ENCODE measurements at regions not wholly inside any gene's neighbourhood (a gene's known extent, or its start where the extent isn't known, plus 50 kb on each side); places are given as distances from the start of the nearest gene placed in this dataset.
"Not testable (repeated sequence)": the region's sequence is repeated elsewhere in the genome, so short reads cannot be mapped to it uniquely, and the experiment has no call there.

DNA sequence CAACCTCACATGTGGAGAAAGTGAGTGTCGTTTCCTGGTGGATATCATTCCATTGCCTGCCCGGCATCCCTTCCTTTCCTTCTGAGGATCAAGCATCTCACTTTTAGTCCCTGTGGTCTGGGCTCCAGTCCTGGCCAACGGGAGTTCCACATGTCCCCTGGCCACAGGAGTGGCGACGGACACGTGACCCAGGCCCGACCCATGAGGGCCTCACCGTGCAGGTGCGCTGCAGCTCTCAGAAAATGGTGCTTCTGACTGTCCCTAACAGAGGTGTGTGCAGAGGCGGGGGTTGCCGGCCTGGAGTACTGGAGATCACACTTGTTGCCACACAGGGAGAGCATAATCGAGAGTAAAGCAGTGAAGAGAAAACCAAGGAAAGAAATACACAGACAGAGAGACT, 476.9 kb upstream of the FRG1 start:
- DNase-seq, result no peak

DNA sequence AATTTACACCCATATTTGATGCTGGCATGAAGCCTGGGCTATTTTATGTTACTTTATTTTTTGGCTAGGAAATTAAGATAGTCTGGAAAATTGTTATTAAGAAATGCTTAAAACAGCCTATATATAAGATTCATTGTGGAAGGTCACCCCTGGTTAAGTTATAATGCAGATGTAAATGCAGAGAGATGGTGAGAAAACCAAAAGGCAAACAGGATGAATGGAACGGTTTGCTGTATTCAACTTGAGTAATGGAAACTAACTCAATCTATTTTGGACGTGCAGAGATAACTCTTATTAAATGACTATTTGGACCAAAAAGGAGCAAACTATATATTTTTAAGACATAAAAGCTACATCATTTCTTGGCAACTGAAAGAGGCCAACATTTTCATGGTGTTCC, 446.3 kb upstream of the FRG1 start:
- no peak for DNase-seq

- no peak for DNase-seq
Observed at GRCh38 chr4:189497516-189497915, 443.2 kb upstream of the FRG1 start.

- DNase-seq, result no peak
Observed at GRCh38 chr4:189497996-189498395, 442.7 kb upstream of the FRG1 start.

DNA sequence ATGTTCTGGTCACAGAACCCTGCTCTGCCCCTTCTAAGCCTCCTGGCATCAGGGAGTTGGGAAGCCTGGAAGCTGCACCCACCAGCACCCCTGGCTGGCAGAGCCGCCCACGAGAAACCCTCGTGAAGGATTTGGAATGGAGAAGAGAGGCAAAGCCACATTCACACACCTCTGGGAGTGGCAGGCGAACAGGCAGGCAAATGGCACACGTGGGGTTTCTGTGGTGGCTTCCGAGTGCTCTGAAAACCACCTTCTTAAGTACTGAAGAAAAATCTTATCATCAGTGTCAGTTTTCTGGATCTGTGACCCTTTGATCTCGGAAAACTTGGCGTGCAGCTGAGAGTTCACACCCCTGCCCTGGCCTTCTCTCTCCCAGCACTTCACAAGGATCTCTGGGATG, 442.2 kb upstream of the FRG1 start:
- no peak for DNase-seq

DNA sequence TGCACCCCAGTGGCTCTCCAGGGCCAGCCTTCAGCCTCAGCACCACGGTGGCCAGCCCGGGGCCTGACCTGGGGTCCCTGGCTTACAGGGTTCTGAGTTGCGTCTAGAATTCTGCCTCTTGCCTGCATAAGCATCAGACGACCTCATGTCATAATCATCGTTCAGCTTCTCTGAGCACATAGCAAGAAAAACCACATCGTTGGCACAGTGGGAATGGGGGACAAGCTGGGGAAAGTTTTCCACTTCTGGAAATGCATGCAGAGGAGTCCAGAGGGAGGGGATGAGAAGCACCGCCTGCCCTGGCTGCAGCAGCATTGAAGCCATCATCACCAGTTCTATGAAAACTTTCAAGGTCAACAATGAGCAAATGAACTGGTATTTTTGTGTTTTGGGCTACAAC, 441.0 kb upstream of the FRG1 start:
- DNase-seq, result no peak

- DNase-seq, result no peak
Observed at GRCh38 chr4:189500970-189501369, 439.7 kb upstream of the FRG1 start.

GRCh38 chr4:189502841-189503435, 437.7 kb upstream of the FRG1 start:
- DNase-seq, result peak in 1 of 2 experiments; percentile 58

DNA sequence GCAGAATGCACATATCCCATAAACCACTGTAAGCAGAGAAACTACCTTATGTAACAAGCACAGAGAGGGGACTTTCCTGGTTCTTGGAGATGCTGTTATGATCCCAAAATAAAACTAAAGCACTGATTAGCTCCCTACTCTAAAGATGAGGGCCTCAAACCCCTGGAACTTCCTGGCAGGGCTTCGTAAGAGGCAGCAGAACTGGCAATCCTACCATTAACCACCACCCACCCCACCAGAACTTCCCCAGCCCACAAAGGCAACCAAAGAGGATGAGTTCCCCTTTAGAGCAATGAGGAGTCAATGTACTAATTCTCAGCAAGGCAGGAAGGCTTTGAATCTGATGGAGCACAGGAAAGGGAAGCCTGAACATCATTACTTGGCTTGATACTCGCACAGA, 436.5 kb upstream of the FRG1 start:
- no peak for DNase-seq

DNA sequence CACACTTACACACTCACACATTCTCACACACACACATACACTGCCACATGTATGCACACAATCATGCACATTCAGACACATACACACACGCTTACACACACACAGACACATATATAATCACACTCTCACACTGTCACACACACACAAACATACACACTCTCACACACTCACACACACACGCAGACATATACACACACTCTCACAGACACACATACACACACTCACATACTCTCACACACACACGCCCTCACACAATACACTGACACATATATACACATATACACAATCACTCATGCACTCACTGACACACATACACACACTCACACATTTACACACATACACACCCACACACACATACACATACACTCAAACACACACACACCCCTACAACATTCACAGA, 435.3 kb upstream of the FRG1 start:
- no peak for DNase-seq

DNA sequence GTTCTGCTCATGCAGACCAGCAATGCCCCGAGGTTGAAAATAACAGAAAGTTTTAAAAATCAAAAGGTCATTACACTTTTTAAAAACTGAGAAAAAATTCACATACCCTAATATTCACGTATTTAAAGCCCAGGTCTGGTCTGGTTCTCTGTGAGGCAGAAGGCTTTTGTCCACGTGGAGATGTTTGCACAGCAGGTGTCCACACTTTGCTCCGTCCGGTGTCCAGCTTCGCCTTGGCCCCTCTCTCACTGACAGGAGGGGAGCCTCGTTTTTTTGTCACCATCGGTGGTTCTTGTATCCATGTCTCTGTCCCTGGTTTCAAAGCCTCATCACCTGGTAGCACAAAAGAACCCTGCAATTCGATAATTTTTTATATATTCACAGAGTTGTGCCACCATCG, 434.6 kb upstream of the FRG1 start:
- DNase-seq, result no peak

GRCh38 chr4:189507060-189507459, 433.6 kb upstream of the FRG1 start:
- DNase-seq, result no peak

DNA sequence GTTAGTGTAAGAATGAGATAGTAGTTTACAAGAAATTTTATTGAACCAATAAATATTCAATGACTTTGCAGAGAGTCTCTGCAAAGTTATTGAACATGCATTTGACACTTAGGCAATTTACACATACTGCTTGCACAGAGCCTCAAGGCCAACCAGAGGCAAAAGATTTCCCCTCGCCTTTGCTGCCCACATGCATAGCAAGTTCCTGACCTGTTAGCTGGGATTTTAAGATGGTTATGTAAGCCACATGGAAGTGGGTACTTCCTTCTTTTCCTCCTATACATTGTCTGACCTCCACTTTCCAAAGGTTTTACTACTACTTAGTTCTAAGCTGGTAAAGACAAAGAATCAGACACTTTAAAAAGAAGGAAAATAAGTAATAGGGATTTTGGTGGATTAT, 430.1 kb upstream of the FRG1 start:
- DNase-seq, result no peak

DNA sequence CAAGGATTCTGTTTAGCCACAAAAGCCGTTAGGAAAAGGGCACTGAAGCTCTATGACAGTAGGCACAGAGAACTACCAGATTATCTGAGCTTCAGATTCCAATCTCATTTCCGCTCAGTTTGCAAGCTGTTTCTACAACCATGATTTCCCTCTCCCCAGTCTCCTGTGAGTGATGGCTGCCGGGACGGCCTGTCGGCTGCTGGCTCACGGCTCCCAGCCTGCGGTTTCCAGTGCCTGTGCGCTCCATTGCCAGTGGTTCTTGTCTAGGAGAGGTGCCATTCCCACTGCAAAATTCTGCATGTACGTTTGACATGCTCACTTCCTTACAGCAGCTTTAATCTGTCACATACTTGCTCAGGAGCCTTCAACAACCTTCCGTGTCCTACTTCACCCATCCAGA, 429.1 kb upstream of the FRG1 start:
- DNase-seq, result no peak

DNA sequence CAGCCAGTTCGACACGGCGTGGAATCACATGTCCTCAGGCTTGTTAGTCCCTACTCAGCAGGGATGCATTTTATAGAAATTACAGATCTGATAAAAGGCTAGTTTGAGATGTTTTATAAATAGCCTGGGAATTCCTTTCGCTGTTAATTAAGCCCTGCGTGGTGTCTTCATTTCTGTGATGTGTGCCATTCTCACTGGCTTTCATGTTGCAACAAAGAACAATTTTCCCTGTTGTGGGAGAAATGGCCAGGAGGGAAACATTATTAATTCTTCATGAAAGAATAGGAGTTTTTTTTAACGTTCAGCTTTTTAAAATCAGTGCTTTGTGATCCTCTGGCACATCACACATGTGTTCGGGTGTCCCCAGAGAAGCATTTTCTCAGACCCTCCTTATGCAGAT, 427.3 kb upstream of the FRG1 start:
- no peak for DNase-seq

DNA sequence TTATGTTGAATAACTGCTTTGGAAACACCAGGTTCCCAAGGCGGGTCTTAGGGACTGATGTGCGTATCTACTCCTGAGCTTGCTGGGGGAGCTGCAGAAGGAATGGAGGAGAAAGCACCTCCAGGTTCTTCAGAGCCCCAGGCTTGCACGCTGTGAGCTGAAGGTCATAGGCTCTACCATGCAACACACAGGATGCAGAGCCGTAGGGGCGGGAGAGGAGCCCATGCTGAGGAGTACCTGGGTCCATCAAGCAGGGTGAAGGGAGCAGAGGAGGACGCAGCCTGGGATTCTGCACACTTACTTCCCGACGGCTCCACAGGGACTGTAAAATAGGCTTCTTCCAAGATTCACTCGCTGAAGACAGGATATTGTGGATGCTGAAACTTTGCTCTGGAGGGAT, 426.5 kb upstream of the FRG1 start:
- no peak for DNase-seq

DNA sequence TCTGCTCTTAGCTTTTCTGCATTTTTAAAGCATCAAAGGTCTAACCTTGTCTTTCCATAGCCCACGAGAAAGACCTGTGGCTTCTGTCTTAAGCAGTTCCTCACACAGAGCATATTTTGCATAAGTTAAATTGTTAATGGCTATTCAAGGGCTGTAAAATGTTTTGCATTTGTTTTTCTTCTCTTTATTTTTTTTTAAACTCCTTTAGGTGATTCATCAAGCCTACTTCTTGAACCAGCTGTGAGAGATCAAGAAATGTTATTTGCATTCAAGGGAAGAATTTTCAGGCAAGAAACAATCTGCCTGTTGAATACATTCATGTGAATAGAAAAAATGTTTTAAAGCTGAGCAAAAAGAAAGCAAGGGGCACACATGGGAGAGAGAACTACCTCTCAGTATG, 423.8 kb upstream of the FRG1 start:
- no peak for DNase-seq

DNA sequence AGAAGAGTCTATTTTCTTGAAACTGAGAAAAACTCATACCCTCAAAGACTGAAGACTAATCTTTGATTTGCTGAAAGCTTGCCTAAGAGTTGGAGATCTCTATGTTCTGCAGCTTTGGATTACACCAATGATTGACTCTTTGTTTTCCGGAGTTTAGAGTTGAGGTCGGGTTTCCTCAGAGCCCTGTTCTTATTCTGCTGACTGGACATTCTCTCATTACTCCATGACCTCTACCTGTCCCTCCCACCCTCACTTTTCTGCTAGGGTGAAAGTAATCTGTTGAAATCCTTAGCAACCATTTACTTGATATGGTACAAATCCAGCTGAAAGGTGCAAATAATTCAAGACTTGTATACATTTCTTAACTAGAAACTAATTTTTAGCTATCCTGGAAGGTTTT, 421.5 kb upstream of the FRG1 start:
- DNase-seq, result no peak

DNA sequence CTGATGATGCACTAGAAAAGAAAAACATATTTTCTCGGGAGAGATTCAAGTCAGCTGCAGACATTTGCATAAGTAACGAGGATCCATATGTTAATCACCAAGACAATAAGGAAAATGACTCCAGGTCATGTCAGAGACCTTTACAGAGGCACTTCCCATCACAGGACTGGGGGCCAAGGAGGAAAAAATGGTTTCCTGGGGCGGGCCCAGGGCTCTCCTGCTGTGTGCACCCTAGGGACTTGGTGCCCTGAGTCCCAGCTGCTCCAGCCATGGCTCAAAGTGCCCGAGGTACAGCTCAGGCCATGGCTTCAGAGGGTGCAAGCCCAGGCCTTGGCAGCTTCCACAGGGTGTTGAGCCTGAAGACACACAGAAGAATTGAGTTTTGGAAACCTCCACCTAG, 415.4 kb upstream of the FRG1 start:
- no peak for DNase-seq

- no peak for DNase-seq
Observed at GRCh38 chr4:189530848-189531247, 409.8 kb upstream of the FRG1 start.

- no peak for DNase-seq
Observed at GRCh38 chr4:189533603-189534002, 407.1 kb upstream of the FRG1 start.

DNA sequence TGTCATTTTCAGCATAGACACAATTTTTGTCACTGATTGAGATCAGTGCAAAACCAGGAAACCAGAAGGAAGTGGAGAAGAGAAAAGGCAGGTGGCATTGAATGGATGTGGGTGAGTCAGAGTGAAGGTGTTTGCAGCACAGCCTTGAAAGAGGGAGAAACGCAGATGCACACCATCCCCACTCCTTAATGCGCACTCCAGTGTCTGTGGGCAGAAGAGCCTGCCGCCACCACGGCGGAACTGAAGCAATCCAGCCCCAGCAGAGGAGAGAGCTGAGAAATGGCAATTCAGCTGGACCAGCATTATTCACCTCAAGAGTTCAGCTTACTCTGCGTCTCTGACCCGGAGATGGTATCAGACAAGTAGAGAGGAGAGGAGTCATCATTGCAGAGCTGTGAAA, 393.1 kb upstream of the FRG1 start:
- DNase-seq, result no peak

- no peak for DNase-seq
Observed at GRCh38 chr4:189548484-189549125, 392.1 kb upstream of the FRG1 start.

DNA sequence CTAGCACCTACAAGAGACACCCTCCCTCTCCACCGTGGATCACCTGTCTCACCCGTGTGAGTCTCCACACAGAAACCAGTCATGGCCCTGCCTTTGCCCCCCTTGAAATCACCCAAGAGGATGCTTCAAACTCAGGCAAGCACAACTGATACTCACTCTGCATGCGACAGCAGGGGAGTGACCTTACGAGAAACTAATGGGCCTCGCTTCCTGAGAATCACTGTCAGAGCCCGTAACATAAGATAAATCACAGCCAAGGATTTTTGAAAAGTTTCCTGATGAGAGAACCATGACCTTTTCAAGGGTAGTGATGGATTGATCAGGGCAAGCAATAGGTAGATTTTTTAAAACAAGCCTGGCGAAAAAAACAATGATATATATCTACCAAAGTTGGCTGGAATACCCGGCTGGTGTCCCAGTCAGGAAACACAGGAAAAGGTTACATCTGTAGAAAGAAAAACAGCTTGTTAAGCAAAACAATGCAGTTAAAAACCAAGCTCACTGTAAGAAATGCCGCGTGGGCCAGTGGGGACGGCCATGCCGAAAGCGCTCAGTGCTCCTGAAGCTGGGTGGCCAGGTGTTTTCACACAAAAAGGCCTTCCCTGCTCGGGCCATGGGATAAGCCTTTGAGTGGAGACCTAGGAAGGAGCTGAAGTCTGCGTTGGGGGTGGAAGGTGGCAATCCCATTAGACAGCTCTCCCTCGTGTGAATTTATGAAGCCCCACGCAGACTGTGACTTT, 388.6 kb upstream of the FRG1 start:
- not testable (repeated sequence) for DNase-seq

- DNase-seq, result not testable (repeated sequence)
Observed at GRCh38 chr4:189560605-189561004, 380.1 kb upstream of the FRG1 start.

All from NCI-H524 (cell line).